HL-60 (cell line): ENCODE measurements at regions not wholly inside any gene's neighbourhood (a gene's known extent, or its start where the extent isn't known, plus 50 kb on each side); places are given as distances from the start of the nearest gene placed in this dataset.
"Not testable (repeated sequence)": the region's sequence is repeated elsewhere in the genome, so short reads cannot be mapped to it uniquely, and the experiment has no call there.

Experiments used
- DNase-seq, 2 experiments: peaks; one replicate each; pipeline ENCODE4 v3.0.0-alpha.2; 2010 to 2020; ENCODE audit warnings: low read depth in 1 of 2, low spot score in 1 of 2
- H3K27ac ChIP-seq: fragments of 250-450 bp; sonication (Bioruptor Pico); replicated peaks from 2 replicates; pipeline ENCODE4 v1.5.1; 2020; ENCODE audit warnings: mild to moderate bottlenecking, moderate library complexity
- H3K27me3 ChIP-seq: fragments of 250-450 bp; sonication (Bioruptor Pico); 2 replicates; pipeline ENCODE4 v1.5.1; 2021; ENCODE audit warnings: mild to moderate bottlenecking, moderate library complexity; ENCODE audit not compliant: insufficient read depth, poor library complexity, severe bottlenecking
- H3K4me3 ChIP-seq: replicated peaks from 2 replicates; pipeline ENCODE4 v1.5.1; 2011; ENCODE audit warnings: mild to moderate bottlenecking, control low read depth, low read length; ENCODE audit not compliant: insufficient read depth
- CTCF ChIP-seq: IDR thresholded peaks from one replicate; pipeline ENCODE4 v1.5.1; 2011; ENCODE audit warnings: low read length, control low read depth, inconsistent platforms; ENCODE audit not compliant: insufficient read depth
- GABPA ChIP-seq: IDR thresholded peaks from 2 replicates; pipeline ENCODE4 v1.6.1; 2012; ENCODE audit warnings: low read depth
- POLR2AphosphoS5 ChIP-seq: IDR thresholded peaks from 2 replicates; pipeline ENCODE4 v1.6.1; 2012; ENCODE audit warnings: low read depth
- REST ChIP-seq: IDR thresholded peaks from 2 replicates; pipeline ENCODE4 v1.6.1; 2012; ENCODE audit warnings: low read depth; ENCODE audit not compliant: insufficient replicate concordance
- SPI1 ChIP-seq: IDR thresholded peaks from 2 replicates; pipeline ENCODE4 v1.6.1; 2012; ENCODE audit warnings: low read depth, mild to moderate bottlenecking, borderline replicate concordance

GRCh38 chr15:69615736-69616135 lies 163.1 kb downstream of the RPLP1 start:
- TF ChIP-seq SPI1 (no peak), REST (no peak), CTCF (no peak), GABPA (no peak), POLR2AphosphoS5 (no peak)
- DNase-seq: no peak
- H3K4me3 ChIP-seq: no peak overlapping the region
- H3K27me3 ChIP-seq: no peaks in the 10 kb centered on the region
- no peak overlapping the region for H3K27ac ChIP-seq

GRCh38 chr15:69616558-69616957 lies 163.9 kb downstream of the RPLP1 start:
- H3K4me3 ChIP-seq: no peak overlapping the region
- no peak overlapping the region for H3K27ac ChIP-seq
- no peaks in the 10 kb centered on the region for H3K27me3 ChIP-seq
- TF ChIP-seq SPI1 (no peak), CTCF (no peak), GABPA (no peak), POLR2AphosphoS5 (no peak), REST (no peak)
- DNase-seq: no peak

GRCh38 chr15:69617144-69617543 lies 164.5 kb downstream of the RPLP1 start:
- H3K27ac ChIP-seq, H3K27me3 ChIP-seq, DNase-seq, H3K4me3 ChIP-seq: not testable (repeated sequence)

- Histone ChIP-seq H3K27ac (no peak overlapping the region), H3K27me3 (no peaks in the 10 kb centered on the region), H3K4me3 (no peak overlapping the region)
- TF ChIP-seq SPI1: no peak
- TF ChIP-seq POLR2AphosphoS5: no peak
- TF ChIP-seq GABPA: no peak
- no peak for TF ChIP-seq REST
- TF ChIP-seq CTCF: no peak
- DNase-seq: no peak
Measured at GRCh38 chr15:69623392-69624154, 171.0 kb downstream of the RPLP1 start.
